Endothelial cell of umbilical vein (primary cell): ENCODE measurements at regions not wholly inside any gene's neighbourhood (a gene's known extent, or its start where the extent isn't known, plus 50 kb on each side); places are given as distances from the start of the nearest gene placed in this dataset.

Experiments used
- BruUV-seq: library from RNA; stranded (reverse); fragments of 400-500 nt; replicated peaks from 2 replicates; lab custom pipeline; 2021; lab: Mats Ljungman, UMichigan
- CTCF ChIA-PET: fragments of 300-600, 350-600 bp; sonication (Branson Sonifier 250); formaldehyde crosslinking; loops from one replicate; lab custom pipeline; 2021; ENCODE audit warnings: antibody characterized with exemption, inconsistent platforms; lab: Charles Lee
- POLR2A ChIA-PET: fragments of 300-600, 350-600 bp; sonication (Branson Sonifier 250); formaldehyde crosslinking; loops from one replicate; lab custom pipeline; 2021; ENCODE audit warnings: antibody characterized with exemption, inconsistent platforms; lab: Charles Lee
- DNase-seq: peaks from one replicate; pipeline ENCODE4 v3.0.0-alpha.2; 2011; ENCODE audit warnings: low read depth, low spot score
- FAIRE-seq: peaks from 2 replicates; lab custom pipeline; 2011; peaks lifted over from hg19 to GRCh38; lab: Jason Lieb, UNC
- H2AFZ ChIP-seq: 2 replicates; pipeline ENCODE4 v1.6.0; 2012; ENCODE audit warnings: low read depth, low read length, control low read depth, inconsistent platforms
- H3K27ac ChIP-seq: 2 replicates; pipeline ENCODE4 v1.5.1; 2011; ENCODE audit warnings: low read depth, mild to moderate bottlenecking, control low read depth, low read length, moderate library complexity; ENCODE audit not compliant: insufficient read depth
- H3K27me3 ChIP-seq, 2 experiments: 2 replicates each; pipeline versions ENCODE4 v1.6.0 to v1.6.1; 2011; ENCODE audit warnings: low read length in 2 of 2, mixed read lengths in 1 of 2; ENCODE audit not compliant: control insufficient read depth in 2 of 2, insufficient read depth in 2 of 2
- H3K36me3 ChIP-seq, 2 experiments: 2 replicates in 1 of 2; 3 replicates in 1 of 2; pipeline ENCODE4 v1.5.1; 2011; ENCODE audit warnings: low read length in 2 of 2, mild to moderate bottlenecking in 1 of 2, moderate library complexity in 1 of 2; ENCODE audit not compliant: control insufficient read depth in 2 of 2, insufficient read depth in 2 of 2; ENCODE audit errors: extremely low read depth in 1 of 2
- H3K4me1 ChIP-seq: 3 replicates; pipeline ENCODE4 v1.5.1; 2011; ENCODE audit warnings: mild to moderate bottlenecking, low read length; ENCODE audit not compliant: control insufficient read depth, insufficient read depth; ENCODE audit errors: extremely low read depth
- H3K4me2 ChIP-seq: 2 replicates; pipeline ENCODE4 v1.6.1; 2011; ENCODE audit warnings: low read length, control low read depth, mixed read lengths; ENCODE audit not compliant: insufficient read depth
- H3K4me3 ChIP-seq, 3 experiments: fragments of 200-600 bp in 1 of 3; sonication (generic), shearing (Covaris generic) in 1 of 3; replicated peaks in 1 of 3; 2 replicates each; pipeline ENCODE4 v1.5.1; 2011 to 2016; ENCODE audit warnings: control low read depth in 3 of 3, low read length in 3 of 3, mild to moderate bottlenecking in 2 of 3, inconsistent platforms in 1 of 3, low read depth in 1 of 3, moderate library complexity in 1 of 3; ENCODE audit not compliant: insufficient read depth in 1 of 3
- H3K79me2 ChIP-seq: 2 replicates; pipeline ENCODE4 v1.6.0; 2012; ENCODE audit warnings: low read length, inconsistent platforms; ENCODE audit not compliant: control insufficient read depth, insufficient read depth
- H3K9ac ChIP-seq: replicated peaks from 2 replicates; pipeline ENCODE3; 2011; ENCODE audit warnings: low read length, control low read depth; ENCODE audit not compliant: insufficient read depth; ENCODE audit errors: extremely low read depth
- H3K9me1 ChIP-seq: replicated peaks from 3 replicates; pipeline ENCODE4 v1.6.0; 2011; ENCODE audit warnings: mild to moderate bottlenecking, low read length; ENCODE audit not compliant: control insufficient read depth, insufficient read depth; ENCODE audit errors: extremely low read depth
- H3K9me3 ChIP-seq: replicated peaks from 2 replicates; pipeline ENCODE4 v1.5.1; 2012; ENCODE audit warnings: low read length, inconsistent platforms; ENCODE audit not compliant: control insufficient read depth, insufficient read depth
- H4K20me1 ChIP-seq: replicated peaks from 2 replicates; pipeline ENCODE3; 2011; ENCODE audit warnings: mild to moderate bottlenecking, low read length; ENCODE audit not compliant: control insufficient read depth, insufficient read depth; ENCODE audit errors: extremely low read depth
- EZH2 ChIP-seq: IDR thresholded peaks from 2 replicates; pipeline ENCODE4 v1.6.1; 2012; ENCODE audit warnings: borderline replicate concordance, low read depth, mild to moderate bottlenecking, moderate library complexity, low read length, inconsistent platforms; ENCODE audit not compliant: severe bottlenecking
- FOS ChIP-seq: IDR thresholded peaks from 2 replicates; pipeline ENCODE4 v1.6.1; 2011; ENCODE audit warnings: mild to moderate bottlenecking, low read length, moderate library complexity, borderline replicate concordance; ENCODE audit not compliant: insufficient read depth
- GATA2 ChIP-seq: IDR thresholded peaks from 2 replicates; pipeline ENCODE4 v1.7.0; 2011; ENCODE audit warnings: low read depth, mild to moderate bottlenecking, moderate library complexity, mixed read lengths, low read length; ENCODE audit not compliant: insufficient read length, insufficient read depth
- JUN ChIP-seq: IDR thresholded peaks from 2 replicates; pipeline ENCODE4 v1.6.1; 2011; ENCODE audit warnings: borderline replicate concordance, low read depth; ENCODE audit not compliant: insufficient read length, insufficient read depth
- MYC ChIP-seq: IDR thresholded peaks from one replicate; pipeline ENCODE4 v1.6.1; 2011; ENCODE audit warnings: mild to moderate bottlenecking, low read depth, low read length
- POLR2A ChIP-seq: IDR thresholded peaks from 2 replicates; pipeline ENCODE4 v1.6.1; 2012; ENCODE audit warnings: low read depth, mild to moderate bottlenecking, control low read depth, low read length
- POLR2AphosphoS5 ChIP-seq: IDR thresholded peaks from 2 replicates; pipeline ENCODE4 v1.6.1; 2012; ENCODE audit warnings: low read depth, mild to moderate bottlenecking, control low read depth, low read length, moderate library complexity; ENCODE audit not compliant: insufficient read depth
- dilution Hi-C: fragments of 300-500 bp; cut with MboI; formaldehyde crosslinking; loops from one replicate; pipeline ENCODE4 v1.15.0; 2019; ENCODE audit warnings: low sequenced_read_pairs; ENCODE audit not compliant: extremely low pct_ligation_motif_present
- intact Hi-C: fragments of 100-400 bp; cut with micrococcal nuclease; formaldehyde crosslinking; loops from one replicate; pipeline ENCODE4 v1.10.0; 2022
- TF ChIP-seq, protein P1 (sequence below), 2 donors: IDR thresholded peaks; 1 replicate in 1 of 2; 2 replicates in 1 of 2; pipeline ENCODE4 v1.5.1; 2011; ENCODE audit warnings: low read length in 2 of 2, mild to moderate bottlenecking in 2 of 2, moderate library complexity in 2 of 2, control low read depth in 1 of 2, inconsistent platforms in 1 of 2, low read depth in 1 of 2; ENCODE audit not compliant: insufficient read depth in 1 of 2; ENCODE audit errors: extremely low read depth in 1 of 2
- TF ChIP-seq, protein P2 (sequence below): IDR thresholded peaks from 2 replicates; pipeline ENCODE4 v1.6.1; 2011; ENCODE audit not compliant: insufficient read depth, insufficient read length

DNA sequence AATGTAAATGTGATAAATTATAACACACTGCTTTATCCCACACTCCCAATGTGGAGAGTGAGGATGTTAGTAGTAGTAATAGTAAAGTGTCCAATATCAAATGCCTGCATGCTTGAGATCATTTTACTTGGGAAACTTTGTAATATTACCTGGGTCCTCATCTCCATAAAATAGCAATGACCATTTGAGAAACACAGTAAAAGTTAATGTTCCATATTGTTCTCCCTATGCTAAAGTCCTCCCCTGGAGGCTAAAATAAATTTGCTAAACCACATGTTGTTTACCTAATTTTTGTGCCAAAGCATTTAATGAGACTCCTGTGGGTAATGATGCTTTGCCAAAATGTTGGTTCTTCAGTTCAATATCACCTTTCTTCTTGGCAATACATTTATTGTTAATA lies 291.2 kb downstream of the CDH10 start:
- ChIA-PET CTCF (no interaction called here), POLR2A (no interaction called here)
- BruUV-seq, result no TSS peak
- no peak overlapping the region for H3K9ac ChIP-seq
- no peaks in the 10 kb centered on the region for H3K9me3 ChIP-seq
- H3K36me3 ChIP-seq, result no peaks in the 10 kb centered on the region
- H3K27me3 ChIP-seq, result no peaks in the 10 kb centered on the region
- intact Hi-C loops (no loop called here), dilution Hi-C loops (no loop called here)
- no peaks in the 10 kb centered on the region for H4K20me1 ChIP-seq
- H3K4me1 ChIP-seq, result no peaks in the 10 kb centered on the region
- no peak overlapping the region for H3K4me3 ChIP-seq
- no peak overlapping the region for H3K27ac ChIP-seq
- H2AFZ ChIP-seq, result no peak overlapping the region
- FAIRE-seq (no peak), DNase-seq (no peak)
- H3K4me2 ChIP-seq, result no peak overlapping the region
- no peaks in the 10 kb centered on the region for H3K79me2 ChIP-seq
- H3K9me1 ChIP-seq, result no peaks in the 10 kb centered on the region
- TF ChIP-seq MYC (no peak), GATA2 (no peak), FOS (no peak), POLR2A (no peak), EZH2 (no peak), POLR2AphosphoS5 (no peak), JUN (no peak)
- TF ChIP-seq, protein P1, sequence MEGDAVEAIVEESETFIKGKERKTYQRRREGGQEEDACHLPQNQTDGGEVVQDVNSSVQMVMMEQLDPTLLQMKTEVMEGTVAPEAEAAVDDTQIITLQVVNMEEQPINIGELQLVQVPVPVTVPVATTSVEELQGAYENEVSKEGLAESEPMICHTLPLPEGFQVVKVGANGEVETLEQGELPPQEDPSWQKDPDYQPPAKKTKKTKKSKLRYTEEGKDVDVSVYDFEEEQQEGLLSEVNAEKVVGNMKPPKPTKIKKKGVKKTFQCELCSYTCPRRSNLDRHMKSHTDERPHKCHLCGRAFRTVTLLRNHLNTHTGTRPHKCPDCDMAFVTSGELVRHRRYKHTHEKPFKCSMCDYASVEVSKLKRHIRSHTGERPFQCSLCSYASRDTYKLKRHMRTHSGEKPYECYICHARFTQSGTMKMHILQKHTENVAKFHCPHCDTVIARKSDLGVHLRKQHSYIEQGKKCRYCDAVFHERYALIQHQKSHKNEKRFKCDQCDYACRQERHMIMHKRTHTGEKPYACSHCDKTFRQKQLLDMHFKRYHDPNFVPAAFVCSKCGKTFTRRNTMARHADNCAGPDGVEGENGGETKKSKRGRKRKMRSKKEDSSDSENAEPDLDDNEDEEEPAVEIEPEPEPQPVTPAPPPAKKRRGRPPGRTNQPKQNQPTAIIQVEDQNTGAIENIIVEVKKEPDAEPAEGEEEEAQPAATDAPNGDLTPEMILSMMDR (IDR thresholded peaks at IDR 0.05; ENCODE audit: extremely low read depth in 1 of 2, insufficient read depth in 1 of 2, low read depth in 1 of 2, low read length in 2 of 2), result no peak
- TF ChIP-seq, protein P2, sequence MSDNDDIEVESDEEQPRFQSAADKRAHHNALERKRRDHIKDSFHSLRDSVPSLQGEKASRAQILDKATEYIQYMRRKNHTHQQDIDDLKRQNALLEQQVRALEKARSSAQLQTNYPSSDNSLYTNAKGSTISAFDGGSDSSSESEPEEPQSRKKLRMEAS, result no peak
